ENCODE measurements at regions not wholly inside any gene's neighbourhood (a gene's known extent, or its start where the extent isn't known, plus 50 kb on each side); places are given as distances from the start of the nearest gene placed in this dataset.

- Histone ChIP-seq H3K27me3 (no peaks in the 10 kb centered on the region), H3K4me3 (no peak overlapping the region), H3K4me1 (no peaks in the 10 kb centered on the region), H3K9me3 (no peaks in the 10 kb centered on the region), H3K36me3 (no peaks in the 10 kb centered on the region), H3K27ac (no peak overlapping the region)
- DNase-seq (no peak), ATAC-seq (no peak)
- TF ChIP-seq CTCF (IDR thresholded peaks at IDR 0.05) = no peak
- intact Hi-C loops (cut with DNase I) = no loop called here
Observed at GRCh38 chr2:200752332-200752731, 59.4 kb upstream of the BZW1 start.

- Histone ChIP-seq H3K4me3 (no peak overlapping the region), H3K4me1 (no peaks in the 10 kb centered on the region), H3K27me3 (no peaks in the 10 kb centered on the region), H3K9me3 (no peaks in the 10 kb centered on the region), H3K27ac (no peak overlapping the region), H3K36me3 (no peaks in the 10 kb centered on the region)
- no peak for ATAC-seq
- TF ChIP-seq CTCF (IDR thresholded peaks at IDR 0.05) = no peak
- intact Hi-C loops (cut with DNase I) = no loop called here
- DNase-seq = no peak
Observed at GRCh38 chr2:200752835-200753234, 58.9 kb upstream of the BZW1 start.

GRCh38 chr2:200756618-200757321 is 54.9 kb upstream of the BZW1 start:
- Histone ChIP-seq H3K27ac (no peak overlapping the region), H3K4me3 (no peak overlapping the region), H3K36me3 (no peaks in the 10 kb centered on the region), H3K27me3 (no peaks in the 10 kb centered on the region), H3K4me1 (no peaks in the 10 kb centered on the region), H3K9me3 (no peaks in the 10 kb centered on the region)
- DNase-seq = no peak
- intact Hi-C loops (cut with DNase I) = no loop called here
- ATAC-seq = peak; percentile 77
- TF ChIP-seq CTCF (IDR thresholded peaks at IDR 0.05) = no peak

- H3K4me3 ChIP-seq = no peak overlapping the region
- H3K9me3 ChIP-seq = no peaks in the 10 kb centered on the region
- ATAC-seq (no peak), DNase-seq (no peak)
- intact Hi-C loops (cut with DNase I) = no loop called here
- TF ChIP-seq CTCF (IDR thresholded peaks at IDR 0.05) = no peak
- H3K27ac ChIP-seq = no peak overlapping the region
- H3K27me3 ChIP-seq = no peaks in the 10 kb centered on the region
- H3K36me3 ChIP-seq = no peaks in the 10 kb centered on the region
- no peaks in the 10 kb centered on the region for H3K4me1 ChIP-seq
Observed at GRCh38 chr2:200757399-200757798, 54.3 kb upstream of the BZW1 start.

GRCh38 chr2:200758341-200758740 is 53.4 kb upstream of the BZW1 start:
- ATAC-seq (no peak), DNase-seq (no peak)
- intact Hi-C loops (cut with DNase I) = no loop called here

More at GRCh38 chr2:200758341-200758740, 53.4 kb upstream of the BZW1 start:
- TF ChIP-seq CTCF (IDR thresholded peaks at IDR 0.05) = no peak
- no peak overlapping the region for H3K4me3 ChIP-seq
- H3K27me3 ChIP-seq = no peaks in the 10 kb centered on the region
- H3K9me3 ChIP-seq = no peaks in the 10 kb centered on the region
- no peak overlapping the region for H3K27ac ChIP-seq
- no peaks in the 10 kb centered on the region for H3K4me1 ChIP-seq
- H3K36me3 ChIP-seq = no peaks in the 10 kb centered on the region

Measured in upper lobe of right lung (tissue), 1 donor.